ENCODE measurements at regions not wholly inside any gene's neighbourhood (a gene's known extent, or its start where the extent isn't known, plus 50 kb on each side); places are given as distances from the start of the nearest gene placed in this dataset.
"Not testable (repeated sequence)": the region's sequence is repeated elsewhere in the genome, so short reads cannot be mapped to it uniquely, and the experiment has no call there.

- DNase-seq = no peak
Measured at GRCh38 chr2:237218756-237219155, 133.1 kb downstream of the COPS8 start.

DNA sequence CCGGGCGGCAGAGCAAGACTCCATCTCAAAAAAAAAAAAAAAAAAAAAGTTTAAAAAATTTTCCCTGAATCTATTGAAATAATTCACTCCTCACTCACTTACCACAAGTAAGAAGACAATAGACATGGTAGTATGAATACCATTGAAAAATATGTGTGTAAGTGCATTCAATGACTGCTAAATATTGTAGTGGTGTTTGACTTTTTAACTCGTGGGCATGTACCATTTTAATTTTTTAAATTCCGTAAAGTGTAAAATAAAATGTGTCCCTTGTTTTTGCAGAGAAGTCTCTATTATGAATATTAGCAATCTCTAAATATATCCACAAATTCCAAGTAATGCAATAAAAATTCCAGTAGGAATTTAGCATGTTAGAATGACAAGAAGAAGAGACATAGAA lies 134.1 kb downstream of the COPS8 start:
- DNase-seq = no peak

DNA sequence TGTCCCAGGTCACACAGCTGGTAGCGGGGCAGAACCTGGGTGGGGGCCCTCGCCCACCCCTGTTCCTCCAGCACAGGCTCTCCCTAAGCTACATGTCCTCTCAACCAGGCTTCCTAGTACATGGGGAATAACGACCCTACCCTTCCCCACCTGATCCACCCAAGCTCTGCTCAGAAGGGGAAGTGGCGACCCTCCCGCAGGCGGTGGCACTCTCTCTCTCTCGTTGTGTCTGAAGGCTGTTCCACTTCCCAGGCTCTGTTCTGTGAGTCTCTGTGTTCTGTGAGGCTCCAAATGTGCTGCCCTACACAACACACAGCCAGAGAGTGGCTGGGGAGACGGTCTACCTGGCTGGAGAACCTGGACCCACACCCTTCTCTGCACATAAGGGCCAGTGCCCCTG lies 135.8 kb downstream of the COPS8 start:
- DNase-seq = no peak

DNA sequence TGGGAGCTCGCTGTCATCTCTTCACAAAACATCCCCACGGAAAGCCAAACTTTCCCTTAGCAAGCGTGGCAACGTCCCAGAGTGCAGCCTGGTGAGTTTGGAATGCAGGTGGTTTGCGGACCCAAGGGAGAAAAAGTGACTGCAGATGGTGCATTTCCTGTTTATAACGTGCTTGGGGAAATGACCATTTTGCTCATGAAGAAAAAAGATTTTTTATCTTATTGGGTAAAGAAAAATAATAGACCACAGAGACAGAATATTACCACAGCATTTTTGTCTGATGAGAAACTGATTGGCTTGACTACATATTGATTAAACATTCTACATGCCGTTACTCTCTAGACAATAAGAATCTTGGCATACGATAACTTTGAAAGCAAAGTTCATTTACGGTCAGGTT lies 136.5 kb downstream of the COPS8 start:
- DNase-seq = no peak

DNA sequence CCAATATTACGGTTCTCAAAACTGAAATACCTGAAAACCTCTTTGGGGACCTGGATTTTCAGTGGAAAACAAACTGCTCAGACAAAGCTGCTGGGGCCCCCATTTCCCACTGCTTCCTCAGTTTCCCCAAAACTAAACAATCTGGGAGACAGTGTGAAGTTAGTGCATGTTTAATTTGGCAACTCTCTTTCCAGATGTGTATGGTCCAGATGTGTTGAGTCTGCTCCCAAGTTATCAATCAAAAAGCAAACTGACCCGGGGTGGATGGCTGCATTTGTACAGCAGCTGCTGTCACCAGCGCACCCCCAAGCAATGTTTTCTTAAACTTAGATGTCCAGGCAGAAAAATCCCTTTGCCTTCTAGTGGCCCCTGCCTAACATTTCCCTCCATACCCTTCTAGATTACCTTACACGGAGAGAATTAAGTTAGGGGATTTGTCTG lies 136.9 kb downstream of the COPS8 start:
- DNase-seq = no peak

DNA sequence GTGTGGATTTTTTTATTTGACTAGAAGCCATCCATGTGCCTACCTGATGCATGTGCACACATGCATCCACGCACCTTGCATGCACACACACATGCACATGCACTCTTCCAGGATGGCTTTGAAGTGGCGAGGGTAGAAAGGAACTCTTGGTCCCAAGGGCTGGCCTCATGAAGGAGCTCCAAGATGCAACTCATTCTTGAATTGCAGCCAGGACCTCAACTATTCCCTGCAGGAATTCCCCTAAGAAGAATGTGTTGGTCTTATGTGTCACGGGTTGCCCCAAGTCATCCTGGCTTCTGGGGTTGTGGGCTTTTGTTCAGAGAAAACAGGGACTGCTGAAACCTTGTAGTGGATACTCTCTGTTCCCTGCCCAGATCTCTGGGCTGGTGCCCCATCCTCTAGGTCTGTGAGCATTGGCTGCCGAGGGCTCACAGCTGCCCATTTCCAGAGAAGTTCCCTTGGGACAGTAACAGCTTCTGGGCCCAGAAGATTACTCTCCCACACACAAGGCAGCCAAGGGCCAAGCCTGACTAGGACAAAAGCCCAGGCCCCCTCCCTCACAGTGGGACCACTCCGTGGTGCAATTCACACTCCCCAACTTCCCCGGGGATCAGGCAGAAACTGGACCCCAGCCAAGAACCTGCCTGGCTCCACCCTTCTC lies 137.6 kb downstream of the COPS8 start:
- no peak for DNase-seq

DNA sequence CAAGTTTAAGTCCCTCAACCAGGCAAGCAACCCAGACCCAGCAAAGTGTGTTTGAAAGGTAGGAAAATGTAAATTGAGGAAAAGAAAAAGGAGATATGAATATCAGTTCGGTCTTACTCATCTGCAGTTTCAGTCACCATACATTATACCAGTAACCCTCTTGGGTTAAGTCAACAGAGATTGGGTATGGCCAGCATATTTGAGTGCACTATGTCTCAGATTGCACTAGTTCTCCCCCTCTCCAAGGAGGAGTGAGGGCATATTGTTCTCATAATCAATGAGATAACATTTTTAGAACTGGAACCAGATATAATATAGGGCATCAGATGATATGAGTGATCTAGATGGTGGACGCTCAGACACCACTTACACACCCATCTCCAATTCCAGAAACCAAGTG lies 141.5 kb downstream of the COPS8 start:
- DNase-seq = no peak

GRCh38 chr2:237227592-237228280 lies 142.0 kb downstream of the COPS8 start:
- no peak for DNase-seq

DNA sequence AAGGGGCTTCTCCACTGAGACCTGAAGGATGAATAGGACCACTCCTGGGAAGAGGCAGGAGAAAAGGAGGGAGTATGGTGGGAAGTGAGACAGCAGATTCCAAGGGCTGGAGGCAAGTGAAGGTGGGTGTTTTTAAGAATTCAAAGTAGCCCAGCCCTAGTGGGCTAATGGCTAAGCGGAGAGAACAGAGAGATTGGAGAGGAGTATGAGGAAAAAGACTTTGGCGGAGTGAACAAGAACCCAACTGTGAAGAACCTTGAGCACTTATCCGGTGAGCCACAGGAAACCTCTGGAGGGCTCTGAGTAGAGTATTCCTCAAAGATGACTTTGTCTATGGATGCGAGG lies 142.6 kb downstream of the COPS8 start:
- DNase-seq = no peak

GRCh38 chr2:237229905-237230304 lies 144.2 kb downstream of the COPS8 start:
- DNase-seq = no peak

GRCh38 chr2:237230355-237230754 lies 144.7 kb downstream of the COPS8 start:
- no peak for DNase-seq

DNA sequence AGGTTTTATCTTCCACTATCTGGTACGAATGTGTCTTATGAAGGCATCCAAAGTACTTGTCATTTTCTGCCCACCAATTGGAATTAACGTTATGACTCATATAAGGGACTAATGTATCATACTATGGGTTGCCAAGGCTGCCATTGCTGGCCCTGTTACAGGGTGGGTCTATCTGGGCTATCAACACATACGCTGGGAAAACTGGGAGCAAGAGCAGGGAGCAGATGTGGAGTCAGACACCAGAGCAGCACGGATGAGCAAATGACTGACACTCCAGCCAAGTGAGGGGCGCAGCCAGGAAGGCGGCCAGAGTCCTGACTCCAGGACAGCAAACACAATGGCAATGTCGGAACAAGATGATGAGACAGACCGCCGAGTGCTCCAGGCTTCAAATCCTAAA lies 145.9 kb downstream of the COPS8 start:
- DNase-seq = no peak

GRCh38 chr2:237232166-237232565 lies 146.5 kb downstream of the COPS8 start:
- DNase-seq = no peak

DNA sequence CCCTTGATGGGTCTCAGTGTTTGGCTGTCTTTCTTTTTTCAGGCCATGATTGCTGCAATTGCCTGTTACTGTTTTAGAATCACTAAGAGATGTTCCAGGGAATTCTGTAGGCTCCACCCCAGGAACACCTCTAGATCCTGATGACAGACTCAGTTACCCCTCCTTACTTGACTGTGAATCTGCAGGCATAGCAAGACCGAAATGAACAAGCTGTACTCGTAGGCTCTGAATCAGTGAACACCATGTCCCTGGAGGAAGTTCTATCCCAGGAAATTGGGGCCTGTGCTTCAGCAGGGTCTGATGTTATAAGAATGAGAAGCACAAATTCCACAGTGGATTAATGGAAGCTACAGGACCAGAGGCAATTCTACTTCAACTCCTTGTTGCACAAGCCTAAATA lies 148.6 kb downstream of the COPS8 start:
- no peak for DNase-seq

DNA sequence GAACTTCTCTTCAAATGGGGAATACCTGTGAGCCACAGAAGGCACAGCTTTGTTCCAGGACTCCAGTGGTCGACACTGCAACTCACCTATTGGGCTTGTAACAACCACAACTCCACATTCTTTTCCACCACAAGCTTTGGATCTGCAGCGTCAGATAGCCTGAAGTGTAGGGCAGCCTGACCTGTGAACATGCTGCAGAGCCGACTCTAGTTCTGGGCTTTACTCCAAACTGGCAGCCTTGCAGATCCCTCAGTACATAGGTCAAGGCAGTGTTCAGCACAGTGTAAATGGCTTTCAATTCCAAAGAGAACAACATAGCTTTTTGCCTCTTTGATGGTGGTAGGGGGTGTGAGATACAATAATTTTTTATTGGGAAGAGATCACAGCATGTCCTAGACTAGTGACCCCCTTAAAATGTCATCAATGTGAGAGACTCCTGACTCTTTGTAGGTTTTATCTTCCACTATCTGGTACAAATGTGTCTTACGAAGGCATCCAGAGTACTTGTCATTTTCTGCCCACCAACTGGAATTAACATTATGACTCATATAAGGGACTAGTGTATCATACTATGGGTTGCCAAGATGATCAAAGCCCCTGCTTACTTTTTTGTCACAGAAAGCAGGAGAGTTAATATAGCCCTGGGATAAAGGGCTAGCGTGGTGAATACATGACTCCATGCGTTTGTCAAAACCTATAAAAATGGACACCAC lies 149.8 kb downstream of the COPS8 start:
- DNase-seq = no peak

GRCh38 chr2:237236188-237236587 lies 150.5 kb downstream of the COPS8 start:
- no peak for DNase-seq

- no peak for DNase-seq
Measured at GRCh38 chr2:237238249-237238648, 152.6 kb downstream of the COPS8 start.

DNA sequence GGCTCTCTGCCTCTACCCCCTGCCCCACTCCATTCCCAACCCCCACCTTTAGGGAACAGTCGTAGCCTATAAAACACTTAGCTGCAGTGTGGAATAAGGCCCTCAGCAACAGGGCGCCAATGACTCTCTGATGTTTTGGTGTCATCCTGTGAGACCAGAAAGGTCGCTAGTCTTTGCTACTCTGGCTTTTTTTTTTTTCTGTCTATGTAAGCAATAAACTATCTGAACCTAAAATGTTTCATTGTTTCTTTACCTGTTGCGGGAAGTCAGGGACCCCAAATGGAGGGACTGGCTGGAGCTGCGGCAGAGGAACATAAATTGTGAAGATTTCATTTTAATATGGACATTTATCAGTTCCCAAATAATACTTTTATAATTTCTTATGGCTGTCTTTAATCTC lies 154.6 kb downstream of the COPS8 start:
- no peak for DNase-seq

GRCh38 chr2:237240868-237241267 lies 155.2 kb downstream of the COPS8 start:
- not testable (repeated sequence) for DNase-seq

GRCh38 chr2:237242091-237242536 lies 156.4 kb downstream of the COPS8 start:
- DNase-seq = no peak

- DNase-seq = no peak
Measured at GRCh38 chr2:237243487-237243886, 157.8 kb downstream of the COPS8 start.

DNA sequence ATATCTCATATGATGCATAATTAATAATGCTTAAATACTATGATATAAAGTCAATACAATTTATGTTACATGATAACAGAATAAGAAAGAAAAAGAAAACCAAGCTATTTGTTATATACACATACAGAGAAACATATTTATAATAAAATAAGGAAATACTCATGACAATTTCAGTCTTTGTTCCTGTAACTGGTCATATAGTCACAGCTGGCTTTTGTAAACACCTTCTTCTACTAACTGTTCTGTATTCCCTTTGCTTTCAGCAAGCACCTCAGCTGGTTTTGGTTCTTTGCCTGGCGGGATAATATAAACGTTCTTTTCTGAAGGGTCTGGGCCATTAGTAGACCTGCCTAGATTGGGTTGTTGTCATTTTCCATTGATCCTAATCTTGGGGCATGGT lies 158.5 kb downstream of the COPS8 start:
- no peak for DNase-seq

GRCh38 chr2:237244976-237245646 lies 159.4 kb downstream of the COPS8 start:
- DNase-seq = no peak

- DNase-seq = no peak
Measured at GRCh38 chr2:237250599-237250998, 163.4 kb downstream of the COL6A3 start.

Data from CD4-positive, alpha-beta T cell treated with Interleukin-1 beta for 1 hour (primary cell).